HepG2 (cell line): ENCODE measurements at regions not wholly inside any gene's neighbourhood (a gene's known extent, or its start where the extent isn't known, plus 50 kb on each side); places are given as distances from the start of the nearest gene placed in this dataset.

Source experiments
- ATAC-seq: fragments of 200-7000 bp; cut with Tn5 transposase; 3 replicates; pipeline ENCODE4 v1.9.1; 2020; ENCODE audit warnings: mild to moderate bottlenecking, moderate library complexity
- BruUV-seq: library from RNA; stranded (reverse); fragments of 400-500 nt; replicated peaks from 2 replicates; lab custom pipeline; 2021; lab: Mats Ljungman, UMichigan
- CTCF ChIA-PET: fragments of 300-600 bp; formaldehyde crosslinking; extraction: SDS; loops from one replicate; lab custom pipeline; 2021; ENCODE audit warnings: low total read pairs, inconsistent platforms, low intra/inter-chr PET ratio; lab: Yijun Ruan, JAX
- POLR2A ChIA-PET: fragments of 350-600 bp; sonication (Branson Sonifier 250); formaldehyde crosslinking; loops from one replicate; lab custom pipeline; 2020; ENCODE audit warnings: antibody characterized with exemption, inconsistent platforms; lab: Yijun Ruan, JAX
- DNase-seq: peaks from one replicate; pipeline ENCODE4 v3.0.0-alpha.2; 2015; ENCODE audit warnings: low spot score
- FAIRE-seq: peaks from 3 replicates; lab custom pipeline; 2011; peaks lifted over from hg19 to GRCh38; lab: Jason Lieb, UNC
- H2AFZ ChIP-seq: one replicate; pipeline ENCODE4 v1.6.1; 2011; ENCODE audit warnings: low read length, inconsistent platforms
- H3K27ac ChIP-seq: fragments of 300-600 bp; 3 replicates; pipeline ENCODE4 v1.8.0; 2011; ENCODE audit warnings: mixed run types, mild to moderate bottlenecking, mixed read lengths, low read length, inconsistent platforms; ENCODE audit not compliant: insufficient read depth; ENCODE audit errors: extremely low read length
- H3K27me3 ChIP-seq, 2 experiments: fragments of 200-600 bp in 1 of 2; 2 replicates in 1 of 2; 3 replicates in 1 of 2; pipeline versions ENCODE4 v1.6.0 to v1.8.0; 2011; ENCODE audit warnings: low read length in 2 of 2, mild to moderate bottlenecking in 2 of 2, moderate library complexity in 2 of 2, inconsistent platforms in 1 of 2; ENCODE audit not compliant: insufficient read depth in 2 of 2, control insufficient read depth in 1 of 2
- H3K36me3 ChIP-seq, 2 experiments: fragments of 200-600 bp in 1 of 2; replicated peaks in 1 of 2; 2 replicates in 1 of 2; 3 replicates in 1 of 2; pipeline versions ENCODE4 v1.5.1 to v1.8.0; 2011; ENCODE audit warnings: low read length in 2 of 2, inconsistent platforms in 1 of 2; ENCODE audit not compliant: insufficient read depth in 2 of 2, control insufficient read depth in 1 of 2
- H3K4me1 ChIP-seq: 2 replicates; pipeline ENCODE4 v1.5.1; 2012; ENCODE audit warnings: low read length, inconsistent platforms; ENCODE audit not compliant: insufficient read depth
- H3K4me2 ChIP-seq: 2 replicates; pipeline ENCODE4 v1.6.0; 2011; ENCODE audit warnings: low read depth, low read length, inconsistent platforms
- H3K4me3 ChIP-seq, 3 experiments: fragments of 200-600 bp in 1 of 3; sonication (generic), shearing (Covaris generic) in 1 of 3; replicated peaks in 1 of 3; 2 replicates each; pipeline ENCODE4 v1.5.1; 2011 to 2016; ENCODE audit warnings: low read length in 3 of 3, inconsistent platforms in 2 of 3, low read depth in 2 of 3, mild to moderate bottlenecking in 2 of 3, control low read depth in 1 of 3, mixed read lengths in 1 of 3; ENCODE audit not compliant: insufficient read depth in 1 of 3
- H3K79me2 ChIP-seq: one replicate; pipeline ENCODE4 v1.6.1; 2011; ENCODE audit warnings: low read length, inconsistent platforms; ENCODE audit not compliant: insufficient read depth
- H3K9ac ChIP-seq: 2 replicates; pipeline ENCODE4 v1.6.0; 2011; ENCODE audit warnings: mild to moderate bottlenecking, low read depth, low read length, inconsistent platforms; ENCODE audit not compliant: insufficient read depth
- H3K9me3 ChIP-seq: 2 replicates; pipeline ENCODE4 v1.5.1; 2012; ENCODE audit warnings: mild to moderate bottlenecking, low read length
- H4K20me1 ChIP-seq: 2 replicates; pipeline ENCODE4 v1.6.0; 2011; ENCODE audit warnings: inconsistent platforms, mild to moderate bottlenecking, low read length, moderate library complexity; ENCODE audit not compliant: insufficient read depth
- ATF3 ChIP-seq: sonication (generic); formaldehyde crosslinking; IDR thresholded peaks from 2 replicates; pipeline ENCODE4 v1.4.0; 2020; ENCODE audit warnings: missing genetic modification reagents
- DNMT3B ChIP-seq: conservative IDR thresholded peaks from 2 replicates; pipeline ENCODE4 v1.6.1; 2016; ENCODE audit warnings: missing biosample characterization, control low read depth
- HMGXB3 ChIP-seq: sonication (generic); formaldehyde crosslinking; IDR thresholded peaks from 2 replicates; pipeline ENCODE4 v1.4.0; 2020; ENCODE audit warnings: missing genetic modification reagents, borderline replicate concordance
- JUND ChIP-seq: sonication (generic); formaldehyde crosslinking; IDR thresholded peaks from 2 replicates; pipeline ENCODE4 v1.8.0; 2022; ENCODE audit warnings: mild to moderate bottlenecking, missing genetic modification reagents
- KLF12 ChIP-seq: sonication (generic); formaldehyde crosslinking; IDR thresholded peaks from 2 replicates; pipeline ENCODE4 v1.4.0; 2020; ENCODE audit warnings: missing genetic modification reagents, borderline replicate concordance
- NFATC3 ChIP-seq: sonication (generic); formaldehyde crosslinking; IDR thresholded peaks from 2 replicates; pipeline ENCODE4 v1.5.1; 2020; ENCODE audit warnings: mild to moderate bottlenecking, missing genetic modification reagents
- SOX6 ChIP-seq, 2 experiments: fragments of 450-650 bp in 1 of 2; sonication (generic) in 1 of 2; formaldehyde crosslinking in 1 of 2; IDR thresholded peaks; 2 replicates each; pipeline versions ENCODE4 v1.4.0 to v1.6.1; 2017 to 2020; ENCODE audit warnings: antibody characterized with exemption in 1 of 2, mild to moderate bottlenecking in 1 of 2, missing genetic modification reagents in 1 of 2
- ZNF10 ChIP-seq: sonication (generic); formaldehyde crosslinking; IDR thresholded peaks from 2 replicates; pipeline ENCODE4 v1.4.0; 2020; ENCODE audit warnings: mild to moderate bottlenecking, low read depth, missing genetic modification reagents, borderline replicate concordance
- ZNF556 ChIP-seq: sonication (generic); formaldehyde crosslinking; IDR thresholded peaks from 2 replicates; pipeline ENCODE4 v1.4.0; 2020; ENCODE audit warnings: mild to moderate bottlenecking, missing genetic modification reagents, borderline replicate concordance
- ZNF576 ChIP-seq: sonication (generic); formaldehyde crosslinking; IDR thresholded peaks from 2 replicates; pipeline ENCODE4 v1.4.0; 2020; ENCODE audit warnings: mild to moderate bottlenecking, missing genetic modification reagents
- ZNF639 ChIP-seq: conservative IDR thresholded peaks from 2 replicates; pipeline ENCODE4 v1.6.1; 2018; ENCODE audit warnings: missing genetic modification reagents
- ZNF749 ChIP-seq: sonication (generic); formaldehyde crosslinking; IDR thresholded peaks from 2 replicates; pipeline ENCODE4 v1.8.0; 2022; ENCODE audit warnings: mild to moderate bottlenecking, missing genetic modification reagents, moderate library complexity, borderline replicate concordance
- WGBS: methylation state at CpG from one replicate; pipeline ENCODE4 v1.1.6; 2017; ENCODE audit warnings: low lambda C conversion rate; 5-methylcytosine and 5-hydroxymethylcytosine counted together
- in situ Hi-C: cut with HindIII; loops from 2 replicates; pipeline ENCODE4 v1.10.0; 2017; ENCODE audit warnings: low pct_unique_long_range_greater_than_20kb; ENCODE audit not compliant: extremely low pct_ligation_motif_present
- intact Hi-C: fragments of 100-400 bp; cut with micrococcal nuclease; formaldehyde crosslinking; loops from one replicate; pipeline ENCODE4 v1.10.0; 2022; ENCODE audit not compliant: unreplicated experiment

- POLR2A ChIA-PET: no interaction called here
- no TSS peak for BruUV-seq
- Histone ChIP-seq H3K27me3 (no peaks in the 10 kb centered on the region), H3K9me3 (peaks cover under 1% of the 10 kb centered on the region; the same call in 1 of the 2 replicates), H3K27ac (no peak overlapping the region), H3K4me2 (no peak overlapping the region), H3K4me3 (no peak overlapping the region), H3K36me3 (no peaks in the 10 kb centered on the region), H4K20me1 (no peaks in the 10 kb centered on the region), H3K4me1 (no peaks in the 10 kb centered on the region), H3K9ac (no peak overlapping the region), H2AFZ (no peak overlapping the region), H3K79me2 (no peaks in the 10 kb centered on the region)
- ATAC-seq (no peak), FAIRE-seq (no peak), DNase-seq (no peak)
- CTCF ChIA-PET: no interaction called here
- in situ Hi-C loops (no loop called here), intact Hi-C loops (no loop called here)
- TF ChIP-seq ZNF749 (CRISPR knock-in tag): no peak
- TF ChIP-seq DNMT3B: no peak
- TF ChIP-seq KLF12 (CRISPR knock-in tag): no peak
- no peak for TF ChIP-seq ATF3 (CRISPR knock-in tag)
- TF ChIP-seq JUND (CRISPR knock-in tag): no peak
- 1% methylated on average over 3 of the region's 3 CpGs for WGBS
These were observed 281.7 kb upstream of the GK2 start for GRCh38 chr4:79689740-79690139.

- Histone ChIP-seq H4K20me1 (no peaks in the 10 kb centered on the region), H3K4me1 (no peaks in the 10 kb centered on the region), H3K36me3 (no peaks in the 10 kb centered on the region), H3K79me2 (no peaks in the 10 kb centered on the region), H3K27ac (no peak overlapping the region), H3K9me3 (no peaks in the 10 kb centered on the region), H2AFZ (no peak overlapping the region), H3K9ac (no peak overlapping the region), H3K4me2 (no peak overlapping the region), H3K4me3 (no peak overlapping the region), H3K27me3 (no peaks in the 10 kb centered on the region)
- POLR2A ChIA-PET: interaction anchor here (0.7 kb wide), 1 partner anchor 569 kb away, joined by 3 read pairs; no protein-coding TSS in a partner anchor
- no TSS peak for BruUV-seq
- DNase-seq (no peak), ATAC-seq (no peak), FAIRE-seq (no peak)
- CTCF ChIA-PET: no interaction called here
- intact Hi-C loops (no loop called here), in situ Hi-C loops (no loop called here)
- TF ChIP-seq ZNF10: no peak
- no peak for TF ChIP-seq SOX6 (IDR thresholded peaks at IDR 0.05)
- no peak for TF ChIP-seq SOX6 (CRISPR knock-in tag; IDR thresholded peaks at IDR 0.05)
- TF ChIP-seq ZNF639 (CRISPR knock-in tag): no peak
- TF ChIP-seq ZNF556: no peak
- no peak for TF ChIP-seq ZNF576 (CRISPR knock-in tag)
- no peak for TF ChIP-seq NFATC3 (CRISPR knock-in tag)
- TF ChIP-seq HMGXB3 (CRISPR knock-in tag): no peak
These were observed 280.7 kb upstream of the GK2 start for GRCh38 chr4:79688691-79689090.
